ENCODE measurements at regions not wholly inside any gene's neighbourhood (a gene's known extent, or its start where the extent isn't known, plus 50 kb on each side); places are given as distances from the start of the nearest gene placed in this dataset.

DNA sequence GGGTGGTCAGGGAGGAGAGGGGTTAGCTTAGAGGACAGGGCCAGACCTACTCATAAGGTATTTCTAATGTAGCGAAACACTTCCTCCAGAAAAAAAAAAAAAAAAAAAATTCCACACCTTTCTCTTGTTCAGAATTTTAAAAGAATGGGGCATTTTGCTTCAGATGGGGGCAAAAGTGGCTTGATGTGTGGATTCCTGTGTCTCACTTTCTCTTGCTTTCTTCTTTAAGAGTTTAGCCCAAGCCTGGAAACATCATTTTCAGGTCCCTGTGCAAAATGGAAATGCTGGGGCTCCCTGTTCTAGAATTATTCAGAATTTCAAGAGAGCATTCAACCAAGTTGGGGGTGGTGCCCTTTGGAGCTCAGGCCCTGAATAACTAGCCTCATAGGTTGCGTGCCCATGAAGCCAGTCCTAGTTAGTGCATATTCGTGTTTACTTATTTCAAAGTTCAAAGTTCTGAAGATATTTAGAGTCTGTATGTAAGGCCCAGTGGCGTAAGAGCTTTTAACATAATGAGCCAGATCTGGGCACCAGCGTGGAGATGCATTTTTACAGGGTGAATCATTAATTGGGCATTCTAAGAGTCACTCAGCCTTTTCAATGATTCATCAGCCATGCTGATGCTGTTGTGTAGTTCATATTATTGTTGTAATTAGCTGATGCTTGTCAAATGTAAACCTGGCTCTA is 104.5 kb downstream of the RPLP1 start:
- Histone ChIP-seq H2AFZ (ENCODE audit: low read length) (no peak overlapping the region), H3K27ac (ENCODE audit: insufficient read depth, low read length) (no peak overlapping the region), H3K9ac (ENCODE audit: insufficient read depth, low read length) (no peak overlapping the region), H3K27me3 (ENCODE audit: control insufficient read depth, insufficient read depth, low read length) (peaks cover 6% of the 10 kb centered on the region), H3K36me3 (ENCODE audit: control insufficient read depth, insufficient read depth, low read length) (no peaks in the 10 kb centered on the region), H3K79me2 (ENCODE audit: control insufficient read depth, insufficient read depth, low read length) (no peaks in the 10 kb centered on the region), H3K4me1 (ENCODE audit: control insufficient read depth, extremely low read depth, insufficient read depth, low read length) (peaks cover 3% of the 10 kb centered on the region), H4K20me1 (ENCODE audit: control insufficient read depth, extremely low read depth, insufficient read depth, low read length) (no peaks in the 10 kb centered on the region), H3K4me3 (replicated peaks in 1 of 4; ENCODE audit: control extremely low read depth in 1 of 4, insufficient read depth in 1 of 4, low read depth in 3 of 4, low read length in 4 of 4) (no peak overlapping the region), H3K9me3 (ENCODE audit: control insufficient read depth, insufficient read depth, low read depth, low read length) (no peaks in the 10 kb centered on the region), H3K4me2 (ENCODE audit: extremely low read depth, insufficient read depth, low read length) (peak overlapping the region; percentile 54)
- peak; percentile 94 to 96 for DNase-seq (ENCODE audit: low read depth in 2 of 2)
- TF ChIP-seq EZH2 (IDR thresholded peaks at IDR 0.05; ENCODE audit: low read length, missing control alignments) = no peak
- TF ChIP-seq, protein P1, sequence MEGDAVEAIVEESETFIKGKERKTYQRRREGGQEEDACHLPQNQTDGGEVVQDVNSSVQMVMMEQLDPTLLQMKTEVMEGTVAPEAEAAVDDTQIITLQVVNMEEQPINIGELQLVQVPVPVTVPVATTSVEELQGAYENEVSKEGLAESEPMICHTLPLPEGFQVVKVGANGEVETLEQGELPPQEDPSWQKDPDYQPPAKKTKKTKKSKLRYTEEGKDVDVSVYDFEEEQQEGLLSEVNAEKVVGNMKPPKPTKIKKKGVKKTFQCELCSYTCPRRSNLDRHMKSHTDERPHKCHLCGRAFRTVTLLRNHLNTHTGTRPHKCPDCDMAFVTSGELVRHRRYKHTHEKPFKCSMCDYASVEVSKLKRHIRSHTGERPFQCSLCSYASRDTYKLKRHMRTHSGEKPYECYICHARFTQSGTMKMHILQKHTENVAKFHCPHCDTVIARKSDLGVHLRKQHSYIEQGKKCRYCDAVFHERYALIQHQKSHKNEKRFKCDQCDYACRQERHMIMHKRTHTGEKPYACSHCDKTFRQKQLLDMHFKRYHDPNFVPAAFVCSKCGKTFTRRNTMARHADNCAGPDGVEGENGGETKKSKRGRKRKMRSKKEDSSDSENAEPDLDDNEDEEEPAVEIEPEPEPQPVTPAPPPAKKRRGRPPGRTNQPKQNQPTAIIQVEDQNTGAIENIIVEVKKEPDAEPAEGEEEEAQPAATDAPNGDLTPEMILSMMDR (conservative IDR thresholded peaks at IDR 0.05 in 1 of 2, IDR thresholded peaks at IDR 0.05 in 1 of 2; ENCODE audit: low read depth in 1 of 2, low read length in 2 of 2) = no peak

DNA sequence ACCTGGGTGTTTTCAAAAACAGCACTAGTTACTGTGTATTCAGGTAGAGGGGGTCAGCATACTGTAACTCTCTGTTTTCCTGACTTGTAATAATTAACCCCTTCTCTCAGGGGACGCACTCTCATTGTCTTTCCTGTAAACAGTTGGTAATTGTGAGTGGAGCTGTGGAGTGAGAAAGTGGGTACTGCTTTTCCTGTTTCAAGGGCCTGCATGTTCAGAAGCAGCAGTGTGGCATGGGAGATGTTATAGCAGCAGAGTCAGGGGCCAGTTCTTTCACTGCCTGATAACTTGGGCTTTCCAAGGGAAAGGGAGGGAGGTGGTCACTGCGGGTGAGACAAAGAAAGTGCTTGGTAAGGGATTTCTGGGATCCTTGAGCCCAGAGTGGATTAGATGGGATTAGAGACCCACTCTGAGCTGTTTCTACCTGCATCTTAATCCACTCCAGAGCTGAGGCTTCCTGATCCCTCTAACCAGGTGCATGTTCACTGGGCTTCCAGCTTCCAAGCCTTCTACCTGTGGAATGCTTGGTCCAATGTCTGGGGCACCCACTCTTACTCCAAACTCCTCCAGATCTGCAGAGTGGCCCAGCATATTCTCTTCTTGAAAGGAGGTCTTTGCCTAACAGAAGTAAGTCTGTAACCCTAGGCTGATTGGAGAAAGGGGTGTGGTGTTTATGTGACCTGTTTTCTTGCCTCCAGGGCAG is 105.2 kb downstream of the RPLP1 start:
- Histone ChIP-seq H3K4me1 (ENCODE audit: control insufficient read depth, extremely low read depth, insufficient read depth, low read length) (peaks cover 3% of the 10 kb centered on the region), H3K9ac (ENCODE audit: insufficient read depth, low read length) (no peak overlapping the region), H3K79me2 (ENCODE audit: control insufficient read depth, insufficient read depth, low read length) (no peaks in the 10 kb centered on the region), H3K4me3 (replicated peaks in 1 of 4; ENCODE audit: control extremely low read depth in 1 of 4, insufficient read depth in 1 of 4, low read depth in 3 of 4, low read length in 4 of 4) (no peak overlapping the region), H3K36me3 (ENCODE audit: control insufficient read depth, insufficient read depth, low read length) (no peaks in the 10 kb centered on the region), H3K27ac (ENCODE audit: insufficient read depth, low read length) (no peak overlapping the region), H4K20me1 (ENCODE audit: control insufficient read depth, extremely low read depth, insufficient read depth, low read length) (no peaks in the 10 kb centered on the region), H3K27me3 (ENCODE audit: control insufficient read depth, insufficient read depth, low read length) (peaks cover 6% of the 10 kb centered on the region), H3K9me3 (ENCODE audit: control insufficient read depth, insufficient read depth, low read depth, low read length) (no peaks in the 10 kb centered on the region), H3K4me2 (ENCODE audit: extremely low read depth, insufficient read depth, low read length) (no peak overlapping the region), H2AFZ (ENCODE audit: low read length) (no peak overlapping the region)
- no peak for DNase-seq (ENCODE audit: low read depth in 2 of 2)
- TF ChIP-seq EZH2 (IDR thresholded peaks at IDR 0.05; ENCODE audit: low read length, missing control alignments) = no peak
- TF ChIP-seq, protein P1 (conservative IDR thresholded peaks at IDR 0.05 in 1 of 2, IDR thresholded peaks at IDR 0.05 in 1 of 2; ENCODE audit: low read depth in 1 of 2, low read length in 2 of 2) = no peak

DNA sequence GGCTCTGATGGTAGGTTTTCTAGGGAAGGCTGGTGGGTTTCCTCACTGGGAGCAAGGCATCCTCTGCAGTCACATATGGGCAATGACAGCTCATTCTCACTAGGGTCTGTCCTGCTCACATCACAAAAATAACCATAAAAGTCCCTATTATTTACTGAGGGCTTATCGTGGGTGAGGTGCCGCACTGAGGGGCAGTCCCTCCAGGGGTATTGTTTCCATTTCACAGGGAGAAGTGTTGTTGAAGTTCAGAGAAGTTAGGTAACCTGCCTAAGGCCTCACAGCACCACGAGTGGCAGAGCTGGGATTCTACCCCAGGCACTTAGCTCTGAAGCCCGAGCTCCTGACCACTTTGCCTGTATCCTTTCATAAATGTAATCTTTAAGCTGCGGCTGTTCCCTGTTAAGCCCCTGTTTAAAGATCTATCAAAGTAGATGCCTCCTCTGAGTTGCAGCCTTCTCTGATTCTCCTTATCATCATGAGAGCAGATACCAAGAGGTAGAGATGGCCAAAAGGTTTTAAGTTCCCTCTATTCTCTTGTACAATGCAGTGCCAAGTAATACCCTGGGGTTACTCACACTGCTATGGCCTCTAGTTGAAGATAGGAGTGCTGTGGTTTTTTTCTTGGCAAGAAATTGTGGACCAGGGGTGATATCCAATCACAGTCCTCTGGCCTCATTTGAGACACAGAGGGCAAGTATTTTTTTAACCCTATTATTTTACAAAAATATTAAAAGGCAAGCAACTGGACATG is 107.0 kb downstream of the RPLP1 start:
- Histone ChIP-seq H3K36me3 (ENCODE audit: control insufficient read depth, insufficient read depth, low read length) (no peaks in the 10 kb centered on the region), H3K4me1 (ENCODE audit: control insufficient read depth, extremely low read depth, insufficient read depth, low read length) (peaks cover 3% of the 10 kb centered on the region), H3K79me2 (ENCODE audit: control insufficient read depth, insufficient read depth, low read length) (no peaks in the 10 kb centered on the region), H3K27ac (ENCODE audit: insufficient read depth, low read length) (no peak overlapping the region), H3K4me3 (replicated peaks in 1 of 4; ENCODE audit: control extremely low read depth in 1 of 4, insufficient read depth in 1 of 4, low read depth in 3 of 4, low read length in 4 of 4) (no peak overlapping the region), H3K27me3 (ENCODE audit: control insufficient read depth, insufficient read depth, low read length) (peaks cover 6% of the 10 kb centered on the region), H3K9ac (ENCODE audit: insufficient read depth, low read length) (no peak overlapping the region), H2AFZ (ENCODE audit: low read length) (no peak overlapping the region), H4K20me1 (ENCODE audit: control insufficient read depth, extremely low read depth, insufficient read depth, low read length) (no peaks in the 10 kb centered on the region), H3K9me3 (ENCODE audit: control insufficient read depth, insufficient read depth, low read depth, low read length) (no peaks in the 10 kb centered on the region), H3K4me2 (ENCODE audit: extremely low read depth, insufficient read depth, low read length) (no peak overlapping the region)
- no peak for TF ChIP-seq EZH2 (IDR thresholded peaks at IDR 0.05; ENCODE audit: low read length, missing control alignments)
- TF ChIP-seq, protein P1 (conservative IDR thresholded peaks at IDR 0.05 in 1 of 2, IDR thresholded peaks at IDR 0.05 in 1 of 2; ENCODE audit: low read depth in 1 of 2, low read length in 2 of 2) = no peak
- DNase-seq (ENCODE audit: low read depth in 2 of 2) = peak; percentile 11 to 36
